ENCODE measurements at regions not wholly inside any gene's neighbourhood (a gene's known extent, or its start where the extent isn't known, plus 50 kb on each side); places are given as distances from the start of the nearest gene placed in this dataset.

DNA sequence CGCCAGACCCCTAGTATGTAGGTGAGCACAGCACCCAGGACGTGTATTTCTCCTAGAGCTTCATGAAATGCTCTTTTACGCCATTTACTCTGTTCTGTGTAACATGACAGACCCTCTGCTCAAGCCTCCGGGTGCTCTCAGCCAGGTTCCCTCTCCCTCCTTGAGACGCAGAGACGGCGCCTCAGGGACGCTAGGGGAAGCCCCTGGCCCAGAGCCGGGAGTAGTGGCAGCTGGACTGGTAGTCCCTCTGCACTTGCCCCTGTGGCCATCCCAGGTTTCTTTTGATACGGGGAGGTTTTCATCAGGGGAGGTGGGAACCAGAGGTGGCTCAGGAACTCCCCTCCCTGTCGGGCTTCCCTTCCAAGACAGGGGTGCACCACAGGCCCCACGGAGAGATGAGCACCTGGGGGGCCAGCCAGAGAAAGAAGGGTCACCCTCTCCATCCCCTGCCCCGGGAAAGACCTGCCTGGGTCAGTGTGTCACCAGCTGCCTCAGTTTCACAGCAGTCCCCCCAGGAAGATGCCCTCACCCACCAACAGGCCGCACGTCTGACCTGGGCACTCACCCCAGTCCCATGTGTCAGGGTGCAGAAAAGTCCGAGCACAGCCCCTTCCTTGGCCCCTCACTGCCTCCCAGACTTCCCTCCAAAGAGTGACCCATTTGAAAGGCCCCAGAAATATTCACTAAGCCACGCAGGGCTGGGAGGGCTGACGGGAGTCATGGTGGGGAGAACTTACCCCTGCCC is 58.1 kb upstream of the AFDN start:
- no peak for DNase-seq (ENCODE audit: low spot score)
- in situ Hi-C loops (cut with MboI; ENCODE audit: low pct_unique_long_range_greater_than_20kb, low sequenced_read_pairs, unreplicated experiment), result no loop called here
- TF ChIP-seq, protein P1, sequence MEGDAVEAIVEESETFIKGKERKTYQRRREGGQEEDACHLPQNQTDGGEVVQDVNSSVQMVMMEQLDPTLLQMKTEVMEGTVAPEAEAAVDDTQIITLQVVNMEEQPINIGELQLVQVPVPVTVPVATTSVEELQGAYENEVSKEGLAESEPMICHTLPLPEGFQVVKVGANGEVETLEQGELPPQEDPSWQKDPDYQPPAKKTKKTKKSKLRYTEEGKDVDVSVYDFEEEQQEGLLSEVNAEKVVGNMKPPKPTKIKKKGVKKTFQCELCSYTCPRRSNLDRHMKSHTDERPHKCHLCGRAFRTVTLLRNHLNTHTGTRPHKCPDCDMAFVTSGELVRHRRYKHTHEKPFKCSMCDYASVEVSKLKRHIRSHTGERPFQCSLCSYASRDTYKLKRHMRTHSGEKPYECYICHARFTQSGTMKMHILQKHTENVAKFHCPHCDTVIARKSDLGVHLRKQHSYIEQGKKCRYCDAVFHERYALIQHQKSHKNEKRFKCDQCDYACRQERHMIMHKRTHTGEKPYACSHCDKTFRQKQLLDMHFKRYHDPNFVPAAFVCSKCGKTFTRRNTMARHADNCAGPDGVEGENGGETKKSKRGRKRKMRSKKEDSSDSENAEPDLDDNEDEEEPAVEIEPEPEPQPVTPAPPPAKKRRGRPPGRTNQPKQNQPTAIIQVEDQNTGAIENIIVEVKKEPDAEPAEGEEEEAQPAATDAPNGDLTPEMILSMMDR (IDR thresholded peaks at IDR 0.05; ENCODE audit: extremely low read depth, insufficient read depth, missing control alignments), result no peak

DNA sequence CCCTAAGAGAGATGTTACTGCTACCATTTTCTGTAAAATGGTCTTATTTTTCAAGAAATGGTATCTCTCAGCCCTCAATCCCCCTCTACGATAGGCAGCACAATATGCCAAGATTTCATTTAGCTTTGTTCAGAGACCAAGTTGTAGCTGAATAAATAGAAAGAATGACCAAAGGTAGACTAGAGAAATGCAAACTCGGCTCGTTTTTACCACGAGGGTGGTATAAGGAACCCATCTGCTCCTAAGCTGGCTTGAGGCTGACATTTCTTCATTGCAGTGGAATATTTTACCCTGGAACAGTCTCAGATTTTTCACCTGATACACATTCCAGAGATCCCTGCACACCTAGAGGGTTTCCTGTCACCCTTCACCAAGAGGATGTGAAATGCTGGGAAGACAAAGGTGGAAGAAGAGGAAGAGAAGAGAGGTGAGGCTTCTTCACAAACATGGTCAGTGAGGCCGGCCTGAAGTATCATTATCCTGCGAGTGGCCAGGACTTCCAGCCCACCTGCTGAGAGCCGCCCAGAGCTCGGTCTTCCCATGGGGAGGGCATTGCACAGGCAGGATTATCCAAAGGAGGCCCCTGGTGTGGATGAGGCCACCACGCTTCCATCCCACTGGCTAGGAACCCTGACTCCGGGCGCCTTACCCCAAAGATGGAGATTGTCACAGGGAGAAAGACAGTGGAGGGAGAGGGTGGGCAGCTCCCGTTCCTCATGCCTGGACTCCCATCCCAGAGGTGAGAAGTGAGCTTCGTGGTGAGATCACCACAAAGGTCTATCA is 57.1 kb upstream of the AFDN start:
- in situ Hi-C loops (cut with MboI; ENCODE audit: low pct_unique_long_range_greater_than_20kb, low sequenced_read_pairs, unreplicated experiment), result no loop called here

DNA sequence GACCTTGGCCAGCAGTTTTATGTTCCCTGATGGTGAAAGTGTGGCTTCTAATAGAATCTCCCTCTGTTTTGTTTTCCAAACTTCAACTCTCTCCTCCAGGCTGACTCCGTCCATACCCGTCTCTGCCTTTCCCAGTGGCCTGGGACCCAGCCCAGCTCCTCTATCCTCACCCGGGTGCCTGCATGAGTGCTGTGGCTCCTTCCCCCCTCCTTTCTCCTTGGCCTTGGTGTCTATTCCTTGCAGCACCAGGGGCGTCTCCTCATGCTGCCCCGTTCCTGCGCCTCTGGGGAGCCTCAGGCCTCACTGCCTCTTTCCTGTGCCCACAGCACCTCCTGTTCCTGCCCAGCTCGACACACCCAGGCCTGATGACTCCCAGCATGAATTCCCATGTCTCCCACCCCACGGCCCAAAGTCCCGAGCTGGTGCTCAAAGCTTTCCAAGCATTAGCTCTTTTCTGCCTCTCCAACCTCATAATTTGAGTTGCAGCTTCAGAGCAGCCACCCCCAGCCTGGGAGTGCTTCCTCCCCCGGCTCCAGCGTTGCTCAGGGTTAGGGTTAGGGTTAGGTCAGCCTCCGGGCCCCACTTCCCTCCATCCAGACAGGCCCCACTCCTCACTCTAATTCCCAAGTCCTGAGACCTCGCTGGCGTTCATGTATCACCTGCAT is 56.3 kb upstream of the AFDN start:
- TF ChIP-seq, protein P1 (IDR thresholded peaks at IDR 0.05; ENCODE audit: extremely low read depth, insufficient read depth, missing control alignments), result no peak
- in situ Hi-C loops (cut with MboI; ENCODE audit: low pct_unique_long_range_greater_than_20kb, low sequenced_read_pairs, unreplicated experiment), result no loop called here
- DNase-seq (ENCODE audit: low spot score), result no peak

More for the DNA sequence above, 57.1 kb upstream of the AFDN start:
- DNase-seq (ENCODE audit: low spot score), result no peak
- TF ChIP-seq, protein P1 (IDR thresholded peaks at IDR 0.05; ENCODE audit: extremely low read depth, insufficient read depth, missing control alignments), result no peak

DNA sequence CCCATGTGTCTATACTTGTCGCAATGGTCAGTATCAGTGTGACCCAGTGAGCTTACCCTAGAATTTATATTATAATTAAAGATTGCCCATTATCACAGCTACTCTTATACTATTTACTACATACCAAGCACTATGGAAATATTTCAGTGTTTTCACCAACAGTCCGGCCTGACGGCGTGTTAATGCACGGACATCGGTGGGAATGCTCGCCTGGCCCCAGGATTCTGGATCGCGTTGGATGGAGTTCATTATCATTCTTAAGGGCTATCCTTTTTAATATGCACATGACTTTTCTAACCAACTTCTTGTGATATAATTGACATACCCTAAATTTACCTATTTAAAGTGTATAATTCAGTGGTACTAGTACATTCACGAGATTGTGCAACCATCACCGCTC is 51.8 kb upstream of the AFDN start:
- TF ChIP-seq, protein P1 (IDR thresholded peaks at IDR 0.05; ENCODE audit: extremely low read depth, insufficient read depth, missing control alignments), result no peak
- DNase-seq (ENCODE audit: low spot score), result no peak
- in situ Hi-C loops (cut with MboI; ENCODE audit: low pct_unique_long_range_greater_than_20kb, low sequenced_read_pairs, unreplicated experiment), result no loop called here

DNA sequence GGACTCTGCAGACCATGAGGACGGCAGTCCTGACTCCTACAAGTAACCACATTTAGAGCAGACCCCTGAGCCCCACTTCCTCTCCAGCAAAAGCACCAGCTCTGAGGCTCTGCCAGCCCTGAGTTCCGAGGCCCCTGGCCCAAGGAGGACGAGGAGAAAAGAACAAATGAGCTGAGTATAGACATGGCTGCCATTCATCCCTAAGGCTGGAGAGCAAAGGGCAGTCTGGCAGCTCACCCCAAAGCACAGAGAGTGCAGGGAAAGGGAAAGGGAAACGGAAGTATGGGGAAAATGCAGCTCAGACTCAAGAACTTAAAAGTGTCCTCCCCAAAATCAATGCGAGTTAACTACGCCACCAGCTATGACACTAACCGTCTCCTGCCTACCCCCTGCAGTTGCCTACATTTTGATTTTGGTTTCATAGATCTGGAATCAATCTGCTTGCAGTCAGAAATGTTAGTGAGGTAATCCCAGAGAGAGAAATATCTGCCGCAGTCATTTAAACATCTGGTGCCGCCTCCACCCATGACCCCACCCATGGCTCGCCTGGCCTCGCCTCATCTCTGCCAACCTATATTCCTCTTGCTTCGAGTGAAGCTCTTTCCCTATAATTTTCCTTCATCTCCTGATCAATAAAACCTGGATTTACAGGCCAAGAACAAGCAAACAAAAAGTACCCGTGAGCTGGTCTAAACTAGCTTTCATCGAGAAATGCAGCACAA is 49.6 kb upstream of the AFDN start:
- no peak for DNase-seq (ENCODE audit: low spot score)
- in situ Hi-C loops (cut with MboI; ENCODE audit: low pct_unique_long_range_greater_than_20kb, low sequenced_read_pairs, unreplicated experiment), result no loop called here
- TF ChIP-seq, protein P1 (IDR thresholded peaks at IDR 0.05; ENCODE audit: extremely low read depth, insufficient read depth, missing control alignments), result no peak
